ENCODE measurements at regions not wholly inside any gene's neighbourhood (a gene's known extent, or its start where the extent isn't known, plus 50 kb on each side); places are given as distances from the start of the nearest gene placed in this dataset.

DNA sequence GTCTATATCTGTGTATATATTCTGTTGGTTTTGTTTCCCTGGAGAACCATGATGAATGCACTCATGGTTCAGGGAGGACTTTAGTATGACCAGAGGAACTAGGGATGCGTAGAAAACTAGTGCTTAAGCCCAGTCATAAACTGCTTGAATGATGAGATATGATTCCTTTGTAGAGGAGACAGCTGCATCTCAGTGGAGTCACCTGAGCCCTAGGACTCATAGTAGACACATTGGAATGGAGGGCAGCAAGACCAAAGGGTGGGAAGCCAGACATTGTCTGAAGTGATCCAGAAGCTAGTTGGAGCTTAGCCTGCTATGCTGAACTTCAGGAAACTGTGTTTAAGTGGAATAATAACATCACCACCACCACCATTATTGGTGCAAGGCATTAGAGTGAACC lies 89.5 kb upstream of the SPATA13 start:
- H3K9me3 Mint-ChIP-seq: no peaks in the 10 kb centered on the region
- peaks cover 20% of the 10 kb centered on the region for H3K27me3 Mint-ChIP-seq (ENCODE audit: low read depth)
- H3K36me3 Mint-ChIP-seq (ENCODE audit: low read depth): no peaks in the 10 kb centered on the region
- H3K4me3 Mint-ChIP-seq (ENCODE audit: low read depth): no peak overlapping the region
- no peak for DNase-seq (ENCODE audit: low spot score)
- no peak overlapping the region for H3K27ac Mint-ChIP-seq
- no peaks in the 10 kb centered on the region for H3K4me1 Mint-ChIP-seq (ENCODE audit: low read depth)
- intact Hi-C loops (cut with micrococcal nuclease): no loop called here

DNA sequence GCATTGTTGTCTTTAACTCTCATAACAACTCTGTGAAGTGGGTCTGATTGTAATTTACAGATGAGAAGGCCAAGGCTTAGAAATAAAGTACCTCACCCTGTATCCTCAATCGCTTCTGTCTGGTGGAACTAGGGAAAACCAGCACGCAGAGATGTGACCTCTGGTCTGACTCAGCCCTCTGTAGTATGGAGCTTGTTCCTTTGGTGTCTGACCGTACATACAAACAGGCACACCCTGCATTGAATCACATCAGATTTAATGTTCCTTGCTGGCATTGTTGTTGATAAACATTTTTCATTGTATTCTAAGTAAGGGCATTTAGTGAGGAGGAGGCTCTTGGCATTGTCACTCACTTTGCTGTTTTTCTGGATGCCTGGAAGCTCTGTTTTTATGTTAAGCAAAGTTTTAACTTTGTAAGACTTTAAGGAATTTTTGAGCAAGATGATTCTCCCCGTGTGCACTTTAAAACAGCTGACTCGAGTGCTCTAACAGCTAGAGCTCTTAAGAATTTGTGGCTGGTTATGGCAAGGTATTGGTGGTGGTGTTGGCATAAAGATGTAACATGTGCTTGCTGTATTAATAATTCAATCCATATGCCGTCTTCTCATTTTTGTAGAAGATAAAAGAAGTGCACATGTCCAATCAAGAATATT lies 89.0 kb upstream of the SPATA13 start:
- H3K27ac Mint-ChIP-seq: no peak overlapping the region
- H3K4me3 Mint-ChIP-seq (ENCODE audit: low read depth): no peak overlapping the region
- H3K4me1 Mint-ChIP-seq (ENCODE audit: low read depth): peaks cover 5% of the 10 kb centered on the region
- DNase-seq (ENCODE audit: low spot score): no peak
- H3K9me3 Mint-ChIP-seq: no peaks in the 10 kb centered on the region
- intact Hi-C loops (cut with micrococcal nuclease): no loop called here
- H3K27me3 Mint-ChIP-seq (ENCODE audit: low read depth): peaks cover 20% of the 10 kb centered on the region
- no peaks in the 10 kb centered on the region for H3K36me3 Mint-ChIP-seq (ENCODE audit: low read depth)

DNA sequence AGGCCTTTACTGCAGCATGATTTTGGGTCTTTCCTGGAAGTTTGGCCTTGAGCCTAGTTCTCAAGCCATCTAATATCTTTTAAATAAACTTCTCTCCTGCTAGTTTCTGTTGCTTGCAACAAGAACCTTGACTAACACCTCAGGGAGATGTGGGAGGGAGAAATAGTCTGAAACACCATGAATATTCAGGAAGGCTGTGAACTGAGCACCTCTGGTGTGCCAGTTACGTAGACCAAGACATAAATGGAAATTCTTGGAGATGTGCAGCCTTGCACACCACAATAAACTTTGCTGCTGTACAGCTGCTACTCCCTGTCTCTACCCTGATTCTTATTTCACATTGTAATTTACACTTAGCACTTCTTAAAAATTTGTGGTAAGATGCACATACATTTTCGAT lies 86.9 kb upstream of the SPATA13 start:
- no peak overlapping the region for H3K4me3 Mint-ChIP-seq (ENCODE audit: low read depth)
- intact Hi-C loops (cut with micrococcal nuclease): no loop called here
- DNase-seq (ENCODE audit: low spot score): no peak
- H3K27ac Mint-ChIP-seq: no peak overlapping the region
- H3K4me1 Mint-ChIP-seq (ENCODE audit: low read depth): peaks cover 5% of the 10 kb centered on the region
- H3K36me3 Mint-ChIP-seq (ENCODE audit: low read depth): no peaks in the 10 kb centered on the region
- no peaks in the 10 kb centered on the region for H3K9me3 Mint-ChIP-seq
- H3K27me3 Mint-ChIP-seq (ENCODE audit: low read depth): peaks cover 14% of the 10 kb centered on the region

- Mint-ChIP-seq H3K36me3 (ENCODE audit: low read depth) (no peaks in the 10 kb centered on the region), H3K27me3 (ENCODE audit: low read depth) (peaks cover 6% of the 10 kb centered on the region), H3K4me1 (ENCODE audit: low read depth) (peaks cover 5% of the 10 kb centered on the region), H3K9me3 (no peaks in the 10 kb centered on the region), H3K4me3 (ENCODE audit: low read depth) (no peak overlapping the region), H3K27ac (no peak overlapping the region)
- intact Hi-C loops (cut with micrococcal nuclease): no loop called here
- DNase-seq (ENCODE audit: low spot score): no peak
These were observed 85.8 kb upstream of the SPATA13 start for GRCh38 chr13:24074678-24075077.

- H3K27me3 Mint-ChIP-seq (ENCODE audit: low read depth): peaks cover 6% of the 10 kb centered on the region
- no peaks in the 10 kb centered on the region for H3K9me3 Mint-ChIP-seq
- no peak for DNase-seq (ENCODE audit: low spot score)
- peaks cover 5% of the 10 kb centered on the region for H3K4me1 Mint-ChIP-seq (ENCODE audit: low read depth)
- H3K27ac Mint-ChIP-seq: no peak overlapping the region
- no peaks in the 10 kb centered on the region for H3K36me3 Mint-ChIP-seq (ENCODE audit: low read depth)
- intact Hi-C loops (cut with micrococcal nuclease): no loop called here
- H3K4me3 Mint-ChIP-seq (ENCODE audit: low read depth): no peak overlapping the region
These were observed 85.2 kb upstream of the SPATA13 start for GRCh38 chr13:24075137-24075975.

GRCh38 chr13:24076109-24076508 lies 84.4 kb upstream of the SPATA13 start:
- peaks cover 3% of the 10 kb centered on the region for H3K27me3 Mint-ChIP-seq (ENCODE audit: low read depth)
- no peak overlapping the region for H3K27ac Mint-ChIP-seq
- no peaks in the 10 kb centered on the region for H3K9me3 Mint-ChIP-seq
- H3K4me1 Mint-ChIP-seq (ENCODE audit: low read depth): peaks cover 5% of the 10 kb centered on the region
- no peak overlapping the region for H3K4me3 Mint-ChIP-seq (ENCODE audit: low read depth)
- intact Hi-C loops (cut with micrococcal nuclease): no loop called here
- no peaks in the 10 kb centered on the region for H3K36me3 Mint-ChIP-seq (ENCODE audit: low read depth)
- DNase-seq (ENCODE audit: low spot score): no peak

DNA sequence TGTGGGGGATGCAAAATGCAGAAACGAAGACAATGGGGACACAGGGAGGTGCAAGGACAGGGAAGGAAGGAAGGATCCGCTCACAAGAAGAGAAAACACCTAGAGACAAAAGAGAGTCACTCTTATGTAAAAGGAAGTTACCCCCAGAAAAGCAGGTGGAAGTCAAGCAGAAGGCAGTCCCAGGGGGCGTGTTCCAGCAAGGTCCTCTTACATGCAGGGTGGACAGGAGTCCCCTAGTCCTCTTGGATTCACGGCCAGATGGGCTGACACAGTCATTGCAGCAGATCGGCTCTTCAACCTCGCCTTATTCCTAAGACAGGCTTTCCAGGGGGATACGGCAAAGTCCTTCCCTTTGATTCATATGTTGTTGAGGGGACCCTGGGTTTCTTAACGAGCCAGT lies 83.9 kb upstream of the SPATA13 start:
- Mint-ChIP-seq H3K9me3 (no peaks in the 10 kb centered on the region), H3K36me3 (ENCODE audit: low read depth) (no peaks in the 10 kb centered on the region), H3K27me3 (ENCODE audit: low read depth) (peaks cover 3% of the 10 kb centered on the region), H3K4me3 (ENCODE audit: low read depth) (no peak overlapping the region), H3K4me1 (ENCODE audit: low read depth) (peaks cover 5% of the 10 kb centered on the region), H3K27ac (no peak overlapping the region)
- DNase-seq (ENCODE audit: low spot score): no peak
- intact Hi-C loops (cut with micrococcal nuclease): no loop called here

GRCh38 chr13:24080134-24080533 lies 80.4 kb upstream of the SPATA13 start:
- H3K36me3 Mint-ChIP-seq (ENCODE audit: low read depth): no peaks in the 10 kb centered on the region

DNA sequence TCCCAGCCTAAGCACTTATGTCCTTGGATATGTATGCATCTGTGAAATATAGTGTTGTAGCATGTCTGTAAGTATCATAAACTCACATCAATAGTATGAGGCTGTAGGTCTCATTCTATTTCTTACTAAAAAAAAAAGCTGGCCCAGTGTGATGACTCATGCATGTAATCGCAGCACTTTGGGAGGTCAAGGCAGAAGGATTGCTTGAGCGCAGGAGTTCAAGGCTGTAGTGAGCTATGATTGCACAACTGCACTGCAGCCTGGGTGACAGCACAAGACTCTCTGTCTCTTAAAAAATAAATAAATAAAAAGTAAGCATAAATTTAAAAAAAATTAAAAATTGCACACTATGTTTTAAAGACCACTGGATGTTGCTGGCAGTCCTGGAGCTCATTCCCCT lies 79.1 kb upstream of the SPATA13 start:
- no peak for DNase-seq (ENCODE audit: low spot score)
- Mint-ChIP-seq H3K27me3 (ENCODE audit: low read depth) (peaks cover 14% of the 10 kb centered on the region), H3K4me1 (ENCODE audit: low read depth) (peaks cover 2% of the 10 kb centered on the region), H3K9me3 (no peaks in the 10 kb centered on the region), H3K4me3 (ENCODE audit: low read depth) (no peak overlapping the region), H3K27ac (no peak overlapping the region), H3K36me3 (ENCODE audit: low read depth) (no peaks in the 10 kb centered on the region)
- intact Hi-C loops (cut with micrococcal nuclease): no loop called here

More at GRCh38 chr13:24080134-24080533, 80.4 kb upstream of the SPATA13 start:
- Mint-ChIP-seq H3K27me3 (ENCODE audit: low read depth) (peaks cover 6% of the 10 kb centered on the region), H3K4me3 (ENCODE audit: low read depth) (no peak overlapping the region), H3K27ac (no peak overlapping the region), H3K4me1 (ENCODE audit: low read depth) (peaks cover 5% of the 10 kb centered on the region), H3K9me3 (no peaks in the 10 kb centered on the region)
- intact Hi-C loops (cut with micrococcal nuclease): no loop called here
- DNase-seq (ENCODE audit: low spot score): no peak

DNA sequence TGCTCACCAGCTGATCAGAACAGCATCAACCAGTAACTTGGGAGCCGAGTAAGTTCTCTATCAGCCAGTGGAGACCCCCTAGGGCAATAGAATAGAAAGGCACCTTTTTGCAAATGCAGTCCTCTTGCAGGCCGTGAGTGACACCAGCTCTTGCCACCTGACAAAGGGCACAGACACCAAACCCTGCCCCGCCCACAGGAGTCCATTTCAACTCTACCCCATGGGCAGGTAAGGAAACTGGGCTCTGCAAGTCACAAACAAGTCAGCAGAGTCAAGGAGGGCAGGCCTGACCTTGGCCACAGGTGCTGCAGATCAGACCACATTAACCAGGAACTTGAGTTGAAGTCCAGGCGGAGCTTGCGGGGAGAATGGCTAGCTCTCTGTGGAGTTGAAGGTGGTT lies 77.4 kb upstream of the SPATA13 start:
- no peak for DNase-seq (ENCODE audit: low spot score)
- H3K4me3 Mint-ChIP-seq (ENCODE audit: low read depth): no peak overlapping the region
- no peaks in the 10 kb centered on the region for H3K36me3 Mint-ChIP-seq (ENCODE audit: low read depth)
- no peaks in the 10 kb centered on the region for H3K4me1 Mint-ChIP-seq (ENCODE audit: low read depth)
- H3K27ac Mint-ChIP-seq: no peak overlapping the region
- no peaks in the 10 kb centered on the region for H3K9me3 Mint-ChIP-seq
- peaks cover 20% of the 10 kb centered on the region for H3K27me3 Mint-ChIP-seq (ENCODE audit: low read depth)
- intact Hi-C loops (cut with micrococcal nuclease): no loop called here

GRCh38 chr13:24083722-24084421 lies 76.6 kb upstream of the SPATA13 start:
- intact Hi-C loops (cut with micrococcal nuclease): no loop called here
- no peak overlapping the region for H3K4me3 Mint-ChIP-seq (ENCODE audit: low read depth)
- DNase-seq (ENCODE audit: low spot score): no peak
- H3K9me3 Mint-ChIP-seq: no peaks in the 10 kb centered on the region
- H3K27me3 Mint-ChIP-seq (ENCODE audit: low read depth): peaks cover 20% of the 10 kb centered on the region
- no peaks in the 10 kb centered on the region for H3K36me3 Mint-ChIP-seq (ENCODE audit: low read depth)
- no peaks in the 10 kb centered on the region for H3K4me1 Mint-ChIP-seq (ENCODE audit: low read depth)
- H3K27ac Mint-ChIP-seq: no peak overlapping the region

- Mint-ChIP-seq H3K27ac (no peak overlapping the region), H3K4me3 (ENCODE audit: low read depth) (no peak overlapping the region), H3K9me3 (no peaks in the 10 kb centered on the region), H3K36me3 (ENCODE audit: low read depth) (no peaks in the 10 kb centered on the region), H3K4me1 (ENCODE audit: low read depth) (peaks cover 4% of the 10 kb centered on the region), H3K27me3 (ENCODE audit: low read depth) (peaks cover 27% of the 10 kb centered on the region)
- intact Hi-C loops (cut with micrococcal nuclease): no loop called here
- no peak for DNase-seq (ENCODE audit: low spot score)
These were observed 74.9 kb upstream of the SPATA13 start for GRCh38 chr13:24085662-24086061.

DNA sequence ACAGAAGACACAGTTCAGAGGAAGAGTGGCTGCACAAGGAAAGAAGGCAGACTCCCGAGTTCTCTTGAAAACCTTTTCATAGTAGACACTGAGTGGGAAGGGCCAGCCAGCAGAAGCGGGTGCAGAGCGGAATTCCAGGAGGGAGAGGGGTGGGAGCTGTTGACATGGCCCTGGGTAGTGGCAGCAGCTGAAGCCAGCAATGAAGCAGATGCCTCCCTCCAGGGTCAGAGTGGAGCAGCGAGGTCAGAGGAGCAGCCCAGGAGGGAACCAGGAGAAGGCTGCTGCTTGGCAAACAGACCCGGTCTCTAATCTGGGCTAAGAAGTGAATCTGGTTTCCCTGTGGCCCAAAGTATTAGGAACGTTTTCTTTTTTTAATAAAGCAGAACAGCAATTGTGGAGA lies 73.9 kb upstream of the SPATA13 start:
- no peak for DNase-seq (ENCODE audit: low spot score)
- Mint-ChIP-seq H3K36me3 (ENCODE audit: low read depth) (no peaks in the 10 kb centered on the region), H3K27me3 (ENCODE audit: low read depth) (peaks cover 27% of the 10 kb centered on the region), H3K9me3 (no peaks in the 10 kb centered on the region), H3K27ac (no peak overlapping the region), H3K4me1 (ENCODE audit: low read depth) (peaks cover 5% of the 10 kb centered on the region), H3K4me3 (ENCODE audit: low read depth) (no peak overlapping the region)
- intact Hi-C loops (cut with micrococcal nuclease): no loop called here

Data from activated T-helper 2 cell treated with anti-CD3 and anti-CD28 coated beads, Interferon-gamma antibody, Interleukin-2, Interleukin-4, amounts not matched to agents 10 μg/mL and 5 μg/mL and 100 μg/mL, durations not matched to agents 14 hours and 24 hours and 36 hours (primary cell).